Activated T-cell treated with anti-CD3 and anti-CD28 coated beads, Interleukin-2, amount 50 U/mL, for 4 hours (primary cell): ENCODE measurements at regions not wholly inside any gene's neighbourhood (a gene's known extent, or its start where the extent isn't known, plus 50 kb on each side); places are given as distances from the start of the nearest gene placed in this dataset.

ENCODE experiments used
- ATAC-seq, 2 donors: fragments of 200-7000 bp; cut with Tn5 transposase; one replicate each; pipeline ENCODE4 v1.10.0; 2021
- DNase-seq: peaks from one replicate; pipeline ENCODE4 v3.0.0-alpha.2; 2020
- H3K27me3 Mint-ChIP-seq: one replicate; pipeline ENCODE4 v1.8.0; 2021; ENCODE audit warnings: low read depth, mixed read lengths
- H3K36me3 Mint-ChIP-seq: one replicate; pipeline ENCODE4 v1.8.0; 2022; ENCODE audit warnings: mixed read lengths; ENCODE audit not compliant: insufficient read depth
- H3K4me1 Mint-ChIP-seq: one replicate; pipeline ENCODE4 v1.8.0; 2021; ENCODE audit warnings: low read depth, mixed read lengths
- H3K4me3 Mint-ChIP-seq: one replicate; pipeline ENCODE4 v1.8.0; 2021; ENCODE audit warnings: mild to moderate bottlenecking, moderate library complexity, mixed read lengths
- H3K9me3 Mint-ChIP-seq: one replicate; pipeline ENCODE4 v1.8.0; 2021; ENCODE audit warnings: mixed read lengths

DNA sequence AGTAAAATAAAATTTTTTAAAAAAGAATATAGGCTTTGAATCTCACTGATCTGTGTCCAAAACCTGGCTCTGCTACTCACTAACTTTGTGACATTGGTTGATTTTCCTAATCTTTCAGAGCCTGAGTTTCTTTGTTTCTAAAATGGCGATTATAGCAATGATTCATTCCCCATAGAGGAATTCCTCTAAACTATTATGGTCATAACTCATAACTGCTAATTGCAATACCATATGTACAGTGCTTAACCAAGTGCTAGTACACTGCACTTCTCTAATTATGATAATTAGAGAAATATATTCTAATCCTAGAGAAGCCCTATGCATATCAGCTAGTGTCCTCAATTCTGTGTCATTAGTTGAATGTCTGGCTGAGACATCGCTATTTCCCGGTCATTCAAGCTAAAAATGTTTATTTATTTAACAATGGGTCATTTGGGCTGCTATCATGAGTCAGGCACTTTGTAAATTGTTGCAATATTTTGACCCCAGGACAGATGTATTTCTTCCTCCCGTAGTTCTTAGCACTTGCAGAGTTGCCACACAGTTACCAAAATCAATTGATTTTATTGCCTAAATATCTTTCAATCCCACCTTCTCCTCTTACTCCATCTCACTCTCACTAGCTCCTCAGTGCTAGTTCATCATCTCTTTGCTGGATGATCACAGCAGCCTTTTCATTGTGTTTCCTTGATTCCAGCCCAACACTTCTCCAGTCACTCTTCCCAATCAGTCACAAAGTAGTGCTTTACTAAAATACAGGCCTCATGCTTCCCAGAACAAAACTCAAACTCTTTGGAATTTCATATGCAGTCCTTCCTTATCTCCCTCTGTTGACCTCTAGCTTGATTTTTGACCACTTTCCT is 200.9 kb upstream of the PAPPA start:
- Mint-ChIP-seq H3K36me3 (no peaks in the 10 kb centered on the region), H3K4me3 (no peak overlapping the region), H3K9me3 (no peaks in the 10 kb centered on the region), H3K27me3 (no peaks in the 10 kb centered on the region), H3K4me1 (no peaks in the 10 kb centered on the region)
- no peak for ATAC-seq
- no peak for DNase-seq

DNA sequence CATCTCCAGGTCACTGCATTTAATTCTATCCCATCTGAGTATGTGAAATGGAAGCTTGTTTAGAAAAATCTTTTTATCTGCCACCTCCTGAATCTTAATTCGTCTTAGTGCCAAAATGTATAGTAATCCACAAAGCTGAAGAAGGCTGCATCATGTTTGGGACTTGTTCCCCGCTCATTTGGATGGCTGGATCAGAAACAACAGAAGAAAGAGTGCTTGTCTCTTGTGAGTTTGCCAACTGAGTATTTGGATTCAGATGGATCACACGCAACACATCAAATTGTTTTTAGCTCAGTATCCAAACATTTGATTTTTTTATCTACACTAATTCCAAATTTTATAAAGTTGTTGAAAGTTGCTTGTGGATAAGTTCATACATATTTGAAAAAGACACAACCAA is 197.2 kb upstream of the PAPPA start:
- ATAC-seq (no peak), DNase-seq (no peak)
- Mint-ChIP-seq H3K9me3 (no peaks in the 10 kb centered on the region), H3K27me3 (no peaks in the 10 kb centered on the region), H3K4me1 (no peaks in the 10 kb centered on the region), H3K4me3 (no peak overlapping the region), H3K36me3 (no peaks in the 10 kb centered on the region)

DNA sequence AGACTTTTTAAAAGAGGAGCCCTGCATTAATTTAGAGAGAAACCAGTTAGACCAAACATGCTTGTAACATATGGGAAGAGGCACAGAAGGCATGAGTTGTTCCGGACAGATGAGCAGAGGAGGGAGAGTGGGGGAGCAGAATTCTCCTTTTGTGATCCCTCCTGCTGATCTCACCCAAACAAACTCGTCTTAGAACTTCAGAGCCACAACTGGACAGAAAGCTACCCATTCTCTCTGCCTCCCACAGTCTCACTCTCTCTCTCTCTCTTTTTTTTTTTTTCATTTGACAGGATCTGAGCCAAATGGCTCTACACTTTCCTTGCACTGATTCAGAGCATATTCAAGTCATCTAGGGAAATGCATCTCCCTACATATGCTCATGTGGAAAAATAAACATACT is 196.0 kb upstream of the PAPPA start:
- ATAC-seq (no peak), DNase-seq (no peak)
- no peaks in the 10 kb centered on the region for H3K27me3 Mint-ChIP-seq
- H3K4me1 Mint-ChIP-seq = no peaks in the 10 kb centered on the region
- H3K9me3 Mint-ChIP-seq = no peaks in the 10 kb centered on the region
- no peaks in the 10 kb centered on the region for H3K36me3 Mint-ChIP-seq
- H3K4me3 Mint-ChIP-seq = no peak overlapping the region

DNA sequence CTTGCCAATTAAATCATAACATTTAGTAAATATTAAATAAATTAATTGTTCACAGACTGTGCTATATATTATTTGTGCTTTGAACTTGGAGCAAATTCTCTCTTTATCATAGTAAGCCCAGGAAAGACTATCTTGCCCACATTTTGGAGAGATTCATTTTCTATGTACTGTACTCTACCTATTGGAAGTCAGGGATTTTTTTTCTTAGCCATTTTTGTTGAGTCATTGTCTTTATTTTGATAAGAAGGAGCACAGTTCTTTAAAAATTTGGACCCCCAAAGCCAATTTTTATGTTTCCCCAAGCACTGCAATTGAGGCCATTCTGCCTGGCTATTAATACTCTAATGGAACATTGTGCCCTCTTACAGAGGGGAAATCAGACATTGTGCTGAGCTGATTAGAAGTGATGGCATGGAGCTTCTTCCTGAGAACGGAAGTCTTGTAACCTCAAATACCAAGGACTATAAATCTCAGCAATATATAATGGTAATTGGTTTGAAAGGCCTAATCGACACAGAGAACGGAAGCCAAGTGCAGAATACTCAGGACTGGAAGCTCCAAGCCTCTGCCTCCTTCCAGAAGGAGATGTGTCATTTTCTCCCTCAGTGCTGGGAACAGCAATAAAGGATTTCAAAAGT is 188.8 kb upstream of the PAPPA start:
- ATAC-seq (no peak), DNase-seq (no peak)
- no peaks in the 10 kb centered on the region for H3K27me3 Mint-ChIP-seq
- no peak overlapping the region for H3K4me3 Mint-ChIP-seq
- H3K4me1 Mint-ChIP-seq = no peaks in the 10 kb centered on the region
- H3K36me3 Mint-ChIP-seq = no peaks in the 10 kb centered on the region
- H3K9me3 Mint-ChIP-seq = peaks cover 4% of the 10 kb centered on the region

DNA sequence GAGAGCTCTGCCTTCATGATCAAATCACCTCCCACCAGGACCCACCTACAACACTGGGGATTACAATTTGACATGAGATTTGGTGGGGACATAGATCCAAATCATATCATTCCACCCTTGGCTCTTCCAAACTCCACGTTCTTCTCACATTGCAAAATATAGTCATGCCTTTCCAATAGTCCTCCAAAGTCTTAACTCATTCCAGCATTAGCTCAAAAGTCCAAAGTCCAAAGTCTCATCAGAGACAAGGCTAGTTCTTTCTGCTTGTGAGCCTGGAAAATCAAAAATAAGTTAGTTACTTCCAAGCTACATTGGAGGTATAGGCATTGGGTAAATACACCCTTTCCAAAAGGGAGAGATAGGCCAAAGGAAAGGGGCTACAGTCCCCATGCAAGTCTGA is 186.9 kb upstream of the PAPPA start:
- DNase-seq = no peak
- Mint-ChIP-seq H3K9me3 (peaks cover 4% of the 10 kb centered on the region), H3K36me3 (no peaks in the 10 kb centered on the region), H3K27me3 (no peaks in the 10 kb centered on the region), H3K4me3 (no peak overlapping the region), H3K4me1 (no peaks in the 10 kb centered on the region)
- no peak for ATAC-seq

DNA sequence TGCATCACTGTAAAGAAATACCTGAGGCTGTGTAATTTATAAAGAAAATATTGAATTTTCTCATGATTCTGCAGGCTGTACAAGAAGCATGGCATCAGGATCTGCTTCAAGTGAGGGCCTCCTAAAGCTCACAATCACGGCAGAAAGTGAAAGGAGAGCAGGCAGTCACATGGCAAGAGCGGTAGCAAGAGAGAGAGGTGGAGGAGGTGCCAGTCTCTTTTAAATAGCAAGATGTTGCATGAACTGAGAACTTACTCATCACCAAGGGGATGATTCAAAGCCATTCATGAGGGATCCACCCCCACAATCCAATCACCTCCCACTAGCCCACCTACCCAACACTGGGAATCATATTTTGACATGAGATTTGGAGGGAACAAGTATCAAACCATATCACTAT is 184.5 kb upstream of the PAPPA start:
- no peaks in the 10 kb centered on the region for H3K4me1 Mint-ChIP-seq
- ATAC-seq = no peak
- peaks cover 4% of the 10 kb centered on the region for H3K9me3 Mint-ChIP-seq
- H3K27me3 Mint-ChIP-seq = no peaks in the 10 kb centered on the region
- DNase-seq = no peak
- no peak overlapping the region for H3K4me3 Mint-ChIP-seq
- no peaks in the 10 kb centered on the region for H3K36me3 Mint-ChIP-seq

DNA sequence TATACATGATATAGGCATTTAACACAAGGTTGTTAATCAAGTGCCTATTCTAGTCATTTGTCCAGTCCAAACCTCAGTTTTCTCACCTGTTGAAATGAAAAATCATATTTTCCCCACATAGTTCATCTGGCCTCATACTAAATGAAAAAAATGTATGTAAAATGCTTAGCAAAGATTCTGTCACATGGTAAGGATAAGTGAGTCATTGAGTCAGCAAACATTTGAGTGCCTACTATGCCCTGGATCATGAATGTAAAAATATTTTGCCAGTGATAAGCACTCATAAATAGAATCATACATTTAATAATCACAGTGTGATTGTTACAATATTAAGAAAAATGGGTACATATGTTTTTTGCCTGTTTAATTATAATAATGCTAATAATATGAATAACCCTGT is 181.2 kb upstream of the PAPPA start:
- Mint-ChIP-seq H3K9me3 (peaks cover 4% of the 10 kb centered on the region), H3K4me1 (no peaks in the 10 kb centered on the region), H3K36me3 (no peaks in the 10 kb centered on the region), H3K4me3 (no peak overlapping the region), H3K27me3 (no peaks in the 10 kb centered on the region)
- DNase-seq (no peak), ATAC-seq (no peak)

DNA sequence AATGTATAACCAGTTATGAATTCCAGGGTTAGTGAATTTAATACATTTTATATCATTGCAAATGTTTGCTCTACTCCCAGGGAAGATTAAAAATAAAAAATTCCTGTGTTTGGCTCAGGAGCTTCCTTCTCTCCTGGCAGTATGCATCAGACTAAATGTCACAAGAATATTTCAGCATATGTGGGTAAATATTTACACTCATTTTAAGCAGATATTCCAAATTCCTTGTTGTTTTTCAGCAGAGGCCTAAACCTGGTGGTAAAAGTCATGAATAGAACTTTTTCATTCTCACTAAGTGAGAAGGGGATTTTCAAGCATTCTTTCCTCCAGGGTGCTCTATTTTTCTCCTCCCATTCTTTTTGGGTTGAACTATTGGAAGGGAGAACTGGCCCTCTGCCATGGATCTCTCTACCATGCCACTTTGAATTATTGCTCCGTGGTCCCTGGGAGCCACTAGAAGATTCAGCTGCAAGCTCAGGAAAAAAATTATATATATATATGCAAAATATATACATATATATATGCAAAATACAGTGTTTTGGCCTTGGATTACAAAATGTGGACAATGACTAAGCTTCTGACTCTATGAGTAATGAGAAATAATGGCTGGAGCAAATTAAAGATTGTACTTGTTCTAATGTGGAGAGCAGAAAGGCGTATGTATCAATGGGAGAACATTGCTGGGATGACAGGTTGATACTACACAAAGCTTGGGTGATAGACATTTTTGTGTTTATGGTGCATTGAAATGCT is 180.6 kb upstream of the PAPPA start:
- peaks cover 1% of the 10 kb centered on the region for H3K9me3 Mint-ChIP-seq
- no peak for ATAC-seq
- H3K4me3 Mint-ChIP-seq = no peak overlapping the region
- H3K27me3 Mint-ChIP-seq = no peaks in the 10 kb centered on the region
- no peaks in the 10 kb centered on the region for H3K4me1 Mint-ChIP-seq
- H3K36me3 Mint-ChIP-seq = no peaks in the 10 kb centered on the region
- no peak for DNase-seq

DNA sequence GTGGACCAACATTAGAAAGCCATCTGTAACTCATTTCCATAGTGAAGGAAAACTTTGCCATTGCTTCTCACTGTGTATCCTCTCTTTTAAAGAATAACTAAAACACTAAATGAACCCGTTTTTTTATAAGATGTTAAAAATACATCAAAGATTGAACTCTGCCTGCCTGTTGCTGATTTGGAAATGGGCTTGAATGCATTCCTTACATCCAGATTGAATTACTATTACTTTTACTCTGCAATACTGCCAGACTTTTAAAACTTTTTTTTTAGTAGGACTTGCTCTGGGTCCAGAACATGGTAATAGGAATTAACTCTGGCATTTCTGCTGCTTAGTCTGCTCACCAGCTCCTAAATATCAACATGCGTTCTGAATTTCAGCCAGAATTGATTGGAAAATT is 176.8 kb upstream of the PAPPA start:
- Mint-ChIP-seq H3K9me3 (no peaks in the 10 kb centered on the region), H3K27me3 (no peaks in the 10 kb centered on the region), H3K4me1 (no peaks in the 10 kb centered on the region), H3K36me3 (no peaks in the 10 kb centered on the region), H3K4me3 (no peak overlapping the region)
- ATAC-seq = no peak
- DNase-seq = no peak

DNA sequence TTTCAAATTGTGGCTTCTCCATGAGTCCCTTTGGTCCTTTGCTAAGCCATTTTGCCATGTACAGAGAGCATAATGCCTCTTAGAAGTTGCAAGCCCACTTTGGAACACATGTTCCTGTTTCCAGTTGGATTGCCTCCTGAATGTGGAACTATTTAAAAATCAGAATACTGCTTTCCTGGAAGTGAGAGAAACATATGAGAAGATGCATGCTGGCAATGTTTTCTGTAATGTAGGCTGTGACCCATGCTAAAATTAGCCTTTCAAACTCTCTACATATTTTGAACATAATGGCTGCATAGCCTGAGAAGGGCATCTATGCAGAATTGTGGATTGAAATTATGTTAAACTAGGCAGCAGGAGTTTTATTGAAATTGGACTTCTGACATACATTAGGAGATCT is 175.5 kb upstream of the PAPPA start:
- Mint-ChIP-seq H3K4me1 (no peaks in the 10 kb centered on the region), H3K9me3 (no peaks in the 10 kb centered on the region), H3K36me3 (no peaks in the 10 kb centered on the region), H3K4me3 (no peak overlapping the region), H3K27me3 (no peaks in the 10 kb centered on the region)
- ATAC-seq (no peak), DNase-seq (no peak)

DNA sequence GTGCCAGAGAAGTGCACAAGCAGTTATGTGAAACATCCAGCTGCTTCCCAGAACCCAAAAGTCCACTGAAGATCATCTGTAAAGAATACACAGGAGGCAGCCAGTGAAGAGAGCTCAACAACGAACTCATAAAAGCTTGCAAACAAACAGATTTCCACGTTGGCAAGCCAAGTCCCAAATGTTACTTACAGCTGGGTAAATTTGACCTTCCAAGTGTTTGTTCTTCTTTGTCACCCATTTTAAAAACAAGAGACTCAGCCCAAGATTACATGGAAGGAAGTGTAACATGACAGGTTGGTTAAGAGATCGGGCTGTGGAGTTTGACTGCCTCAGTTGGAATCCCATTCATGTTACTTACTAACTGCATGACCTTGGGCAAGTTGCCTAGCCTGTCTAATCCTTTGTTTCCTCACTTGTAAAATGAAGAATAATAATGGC is 174.9 kb upstream of the PAPPA start:
- Mint-ChIP-seq H3K27me3 (no peaks in the 10 kb centered on the region), H3K36me3 (no peaks in the 10 kb centered on the region), H3K4me1 (no peaks in the 10 kb centered on the region), H3K9me3 (no peaks in the 10 kb centered on the region), H3K4me3 (no peak overlapping the region)
- no peak for DNase-seq
- ATAC-seq = no peak

DNA sequence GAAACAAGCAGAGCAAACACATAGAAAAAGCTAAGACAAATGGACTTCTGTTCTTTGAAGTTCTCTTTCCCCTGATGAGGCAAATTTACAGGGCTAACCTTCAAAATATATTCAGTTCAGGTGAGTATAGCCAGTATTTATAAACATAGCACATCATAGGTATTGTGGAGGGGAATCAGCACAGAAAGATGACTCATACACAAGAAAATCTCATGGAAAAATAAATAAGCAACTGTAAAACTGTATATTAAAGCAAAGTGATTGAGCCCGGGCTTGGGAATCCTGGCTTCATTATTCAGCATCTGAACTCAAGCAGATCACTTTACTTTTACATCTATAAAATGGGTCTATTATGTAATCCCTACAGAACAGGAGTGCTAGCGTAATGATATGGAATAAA is 173.5 kb upstream of the PAPPA start:
- no peak overlapping the region for H3K4me3 Mint-ChIP-seq
- DNase-seq (no peak), ATAC-seq (no peak)

DNA sequence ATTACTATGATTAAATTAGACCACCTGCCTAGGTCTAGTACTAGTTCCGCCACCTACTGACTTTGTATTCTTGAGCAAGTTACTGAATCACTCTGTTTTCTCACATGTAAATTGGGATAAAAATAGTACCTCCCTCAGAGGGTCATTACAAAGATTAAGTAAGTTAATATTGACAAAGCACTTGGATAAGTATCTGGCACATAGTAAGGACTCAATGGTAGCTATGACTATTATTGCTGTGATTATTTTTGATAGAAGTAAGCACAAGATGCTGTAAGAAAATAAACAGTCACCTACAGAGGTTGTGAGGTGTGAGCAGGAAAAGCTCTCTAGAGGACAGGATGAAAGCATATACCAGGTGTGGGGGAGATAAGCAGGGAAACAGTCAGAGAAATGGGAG is 173.1 kb upstream of the PAPPA start:
- no peaks in the 10 kb centered on the region for H3K36me3 Mint-ChIP-seq
- no peaks in the 10 kb centered on the region for H3K9me3 Mint-ChIP-seq
- H3K27me3 Mint-ChIP-seq = no peaks in the 10 kb centered on the region
- H3K4me3 Mint-ChIP-seq = no peak overlapping the region
- DNase-seq = no peak
- H3K4me1 Mint-ChIP-seq = no peaks in the 10 kb centered on the region
- no peak for ATAC-seq

More for the DNA sequence above, 173.5 kb upstream of the PAPPA start:
- no peaks in the 10 kb centered on the region for H3K27me3 Mint-ChIP-seq
- H3K4me1 Mint-ChIP-seq = no peaks in the 10 kb centered on the region
- no peaks in the 10 kb centered on the region for H3K36me3 Mint-ChIP-seq
- H3K9me3 Mint-ChIP-seq = no peaks in the 10 kb centered on the region

DNA sequence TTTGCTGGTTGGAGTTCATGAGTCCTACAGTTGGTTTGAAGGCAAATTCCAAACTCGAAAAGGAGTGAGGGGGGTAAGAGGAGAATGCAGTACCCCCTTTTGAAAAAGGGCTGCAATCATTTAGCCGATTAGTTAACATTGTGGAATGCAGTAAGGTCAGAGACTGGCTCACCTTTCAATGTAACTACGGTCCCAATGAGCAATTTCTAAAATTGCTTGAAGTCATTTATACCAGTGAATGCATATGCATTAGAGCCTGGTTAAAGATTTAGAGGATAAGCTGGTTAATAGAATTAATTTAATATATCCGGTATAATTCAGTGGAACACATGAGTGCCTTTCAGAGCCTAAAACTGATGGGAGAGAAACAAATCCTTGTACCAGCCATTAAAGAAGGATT is 172.6 kb upstream of the PAPPA start:
- no peak overlapping the region for H3K4me3 Mint-ChIP-seq
- no peaks in the 10 kb centered on the region for H3K4me1 Mint-ChIP-seq
- H3K36me3 Mint-ChIP-seq = no peaks in the 10 kb centered on the region
- H3K27me3 Mint-ChIP-seq = no peaks in the 10 kb centered on the region
- H3K9me3 Mint-ChIP-seq = no peaks in the 10 kb centered on the region
- ATAC-seq = no peak
- no peak for DNase-seq

DNA sequence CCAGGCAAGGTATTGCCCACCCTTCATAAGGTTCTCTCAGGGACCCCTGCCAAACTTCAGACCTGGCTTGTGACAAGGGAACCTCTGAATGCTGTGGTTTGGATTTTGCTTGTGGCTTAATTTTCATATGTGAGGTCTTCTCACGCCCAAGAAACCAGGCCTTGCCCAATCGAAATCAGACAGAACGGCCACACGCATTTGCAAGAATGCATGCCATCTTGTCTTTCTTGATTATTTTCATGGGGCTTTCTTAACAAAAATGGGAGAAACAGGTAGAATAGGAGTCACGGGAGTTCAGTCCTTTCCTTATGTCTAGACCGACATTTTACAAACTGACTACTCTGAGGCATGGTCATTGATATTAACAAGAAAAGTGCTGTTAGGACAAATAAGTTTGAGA is 170.2 kb upstream of the PAPPA start:
- Mint-ChIP-seq H3K27me3 (no peaks in the 10 kb centered on the region), H3K4me3 (no peak overlapping the region), H3K36me3 (no peaks in the 10 kb centered on the region), H3K9me3 (no peaks in the 10 kb centered on the region), H3K4me1 (no peaks in the 10 kb centered on the region)
- ATAC-seq (no peak), DNase-seq (no peak)
